ENCODE measurements at regions not wholly inside any gene's neighbourhood (a gene's known extent, or its start where the extent isn't known, plus 50 kb on each side); places are given as distances from the start of the nearest gene placed in this dataset.
"Not testable (repeated sequence)": the region's sequence is repeated elsewhere in the genome, so short reads cannot be mapped to it uniquely, and the experiment has no call there.

GRCh38 chr2:129199501-129199900 lies 780.0 kb upstream of the RAB6C start:
- no peak overlapping the region for H3K4me3 Mint-ChIP-seq (ENCODE audit: unreplicated experiment)

GRCh38 chr2:129201696-129202095 lies 777.8 kb upstream of the RAB6C start:
- peak overlapping the region; percentile 39 for H3K27ac Mint-ChIP-seq (ENCODE audit: unreplicated experiment)

More at GRCh38 chr2:129199501-129199900, 780.0 kb upstream of the RAB6C start:
- H3K4me3 ChIP-seq (ENCODE audit: low read depth, low read length), result no peak overlapping the region
- Mint-ChIP-seq H3K9me3 (ENCODE audit: unreplicated experiment) (no peaks in the 10 kb centered on the region), H3K36me3 (ENCODE audit: insufficient read depth, unreplicated experiment) (no peaks in the 10 kb centered on the region), H3K27ac (ENCODE audit: unreplicated experiment) (peak overlapping the region; percentile 5), H3K27me3 (ENCODE audit: insufficient read depth, unreplicated experiment) (no peaks in the 10 kb centered on the region), H3K4me1 (ENCODE audit: low read depth, unreplicated experiment) (peaks cover 14% of the 10 kb centered on the region)
- H3K4me1 ChIP-seq, result no peaks in the 10 kb centered on the region
- no peaks in the 10 kb centered on the region for H3K9me3 ChIP-seq
- no peaks in the 10 kb centered on the region for H3K27me3 ChIP-seq (replicated peaks; ENCODE audit: control insufficient read depth, insufficient read depth, low read length)
- DNase-seq, result peak in 1 of 2 experiments; percentile 15
- no peaks in the 10 kb centered on the region for H3K36me3 ChIP-seq (ENCODE audit: control insufficient read depth, insufficient read depth, low read length)
- ChIA-PET CTCF (no interaction called here), POLR2A (no interaction called here)
- TF ChIP-seq CTCF (IDR thresholded peaks at IDR 0.05; ENCODE audit: insufficient read depth in 1 of 2, low read depth in 1 of 2, low read length in 1 of 2, severe bottlenecking in 1 of 2, unreplicated experiment in 1 of 2), result no peak
- intact Hi-C loops (cut with micrococcal nuclease; ENCODE audit: unreplicated experiment), result no loop called here
- no TSS peak for BruUV-seq (replicated peaks)

DNA sequence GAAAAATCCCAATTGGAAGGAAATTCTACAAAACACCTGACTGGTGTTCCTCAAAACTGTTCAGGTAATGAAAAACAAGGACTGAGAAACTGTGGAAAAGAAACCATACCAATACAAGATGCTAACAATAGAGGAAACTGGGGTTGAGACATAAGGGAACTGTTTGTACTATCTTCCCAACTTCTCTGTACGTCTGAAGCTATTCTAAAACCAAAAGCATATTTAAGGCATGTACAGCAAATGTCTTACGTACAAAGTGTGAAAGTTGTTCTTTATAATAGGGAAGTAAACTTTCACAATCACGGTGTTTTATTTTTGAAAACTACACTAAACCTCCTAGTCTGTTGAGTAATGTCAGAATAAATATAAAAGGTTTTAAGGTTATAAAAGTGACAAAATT lies 776.1 kb upstream of the RAB6C start:
- intact Hi-C loops (cut with micrococcal nuclease; ENCODE audit: unreplicated experiment), result no loop called here
- CTCF ChIA-PET, result no interaction called here

More at GRCh38 chr2:129201696-129202095, 777.8 kb upstream of the RAB6C start:
- CTCF ChIA-PET, result no interaction called here
- no peak for TF ChIP-seq CTCF (IDR thresholded peaks at IDR 0.05; ENCODE audit: insufficient read depth in 1 of 2, low read depth in 1 of 2, low read length in 1 of 2, severe bottlenecking in 1 of 2, unreplicated experiment in 1 of 2)
- Mint-ChIP-seq H3K4me3 (ENCODE audit: unreplicated experiment) (no peak overlapping the region), H3K4me1 (ENCODE audit: low read depth, unreplicated experiment) (peaks cover 14% of the 10 kb centered on the region), H3K9me3 (ENCODE audit: unreplicated experiment) (no peaks in the 10 kb centered on the region), H3K36me3 (ENCODE audit: insufficient read depth, unreplicated experiment) (no peaks in the 10 kb centered on the region), H3K27me3 (ENCODE audit: insufficient read depth, unreplicated experiment) (peaks cover 3% of the 10 kb centered on the region)
- no TSS peak for BruUV-seq (replicated peaks)
- intact Hi-C loops (cut with micrococcal nuclease; ENCODE audit: unreplicated experiment), result no loop called here
- POLR2A ChIA-PET, result no interaction called here
- H3K36me3 ChIP-seq (ENCODE audit: control insufficient read depth, insufficient read depth, low read length), result no peaks in the 10 kb centered on the region
- no peaks in the 10 kb centered on the region; the same call in 1 of the 2 replicates for H3K27me3 ChIP-seq (replicated peaks; ENCODE audit: control insufficient read depth, insufficient read depth, low read length)
- H3K9me3 ChIP-seq, result no peaks in the 10 kb centered on the region
- H3K4me1 ChIP-seq, result no peaks in the 10 kb centered on the region
- DNase-seq, result no peak
- H3K4me3 ChIP-seq (ENCODE audit: low read depth, low read length), result no peak overlapping the region

DNA sequence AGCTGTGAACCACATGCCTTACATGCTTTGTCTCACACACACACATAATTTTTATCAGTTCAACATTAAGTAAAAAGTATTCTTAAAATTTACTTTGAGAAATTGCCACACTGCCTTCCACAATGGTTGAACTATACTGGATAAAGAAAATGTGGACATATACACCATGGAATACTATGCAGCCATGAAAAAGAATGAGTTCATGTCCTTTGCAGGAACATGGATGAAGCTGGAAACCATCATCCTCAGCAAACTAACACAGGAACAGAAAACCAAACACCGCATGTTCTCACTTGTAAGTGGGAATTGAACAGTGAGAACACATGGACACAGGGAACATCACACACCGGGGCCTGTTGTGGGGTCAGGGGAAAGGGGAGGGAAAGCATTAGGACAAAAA lies 774.9 kb upstream of the RAB6C start:
- H3K4me1 Mint-ChIP-seq (ENCODE audit: low read depth, unreplicated experiment); H3K27me3 ChIP-seq (replicated peaks; ENCODE audit: control insufficient read depth, insufficient read depth, low read length); BruUV-seq (replicated peaks); H3K4me3 Mint-ChIP-seq (ENCODE audit: unreplicated experiment); H3K9me3 Mint-ChIP-seq (ENCODE audit: unreplicated experiment); H3K36me3 ChIP-seq (ENCODE audit: control insufficient read depth, insufficient read depth, low read length); H3K27ac Mint-ChIP-seq (ENCODE audit: unreplicated experiment); H3K27me3 Mint-ChIP-seq (ENCODE audit: insufficient read depth, unreplicated experiment); DNase-seq; H3K4me3 ChIP-seq (ENCODE audit: low read depth, low read length); CTCF ChIA-PET; H3K9me3 ChIP-seq; H3K36me3 Mint-ChIP-seq (ENCODE audit: insufficient read depth, unreplicated experiment); H3K4me1 ChIP-seq; intact Hi-C loops (cut with micrococcal nuclease; ENCODE audit: unreplicated experiment); POLR2A ChIA-PET: not testable (repeated sequence)

More for the DNA sequence above, 776.1 kb upstream of the RAB6C start:
- H3K27me3 ChIP-seq (replicated peaks; ENCODE audit: control insufficient read depth, insufficient read depth, low read length), result no peaks in the 10 kb centered on the region; the same call in 1 of the 2 replicates
- H3K4me3 ChIP-seq (ENCODE audit: low read depth, low read length), result no peak overlapping the region
- POLR2A ChIA-PET, result no interaction called here
- no peaks in the 10 kb centered on the region for H3K36me3 ChIP-seq (ENCODE audit: control insufficient read depth, insufficient read depth, low read length)
- BruUV-seq (replicated peaks), result no TSS peak
- no peak for TF ChIP-seq CTCF (IDR thresholded peaks at IDR 0.05; ENCODE audit: insufficient read depth in 1 of 2, low read depth in 1 of 2, low read length in 1 of 2, severe bottlenecking in 1 of 2, unreplicated experiment in 1 of 2)
- Mint-ChIP-seq H3K4me1 (ENCODE audit: low read depth, unreplicated experiment) (peaks cover 14% of the 10 kb centered on the region), H3K27me3 (ENCODE audit: insufficient read depth, unreplicated experiment) (peaks cover 3% of the 10 kb centered on the region), H3K4me3 (ENCODE audit: unreplicated experiment) (no peak overlapping the region), H3K36me3 (ENCODE audit: insufficient read depth, unreplicated experiment) (no peaks in the 10 kb centered on the region), H3K27ac (ENCODE audit: unreplicated experiment) (no peak overlapping the region), H3K9me3 (ENCODE audit: unreplicated experiment) (no peaks in the 10 kb centered on the region)
- H3K4me1 ChIP-seq, result no peaks in the 10 kb centered on the region
- DNase-seq, result no peak
- no peaks in the 10 kb centered on the region for H3K9me3 ChIP-seq

Data from Caco-2 (cell line).